HG03442 (cell line): ENCODE measurements at regions not wholly inside any gene's neighbourhood (a gene's known extent, or its start where the extent isn't known, plus 50 kb on each side); places are given as distances from the start of the nearest gene placed in this dataset.
"Not testable (repeated sequence)": the region's sequence is repeated elsewhere in the genome, so short reads cannot be mapped to it uniquely, and the experiment has no call there.

Experiments
- ATAC-seq: cut with Tn5 transposase; IDR thresholded peaks from one replicate; pipeline ENCODE4 v1.9.1; 2021; ENCODE audit warnings: mild to moderate bottlenecking, moderate library complexity; ENCODE audit not compliant: unreplicated experiment

GRCh38 chr3:5583920-5584319 is 396.4 kb downstream of the EDEM1 start:
- ATAC-seq: no peak

GRCh38 chr3:5585085-5585484 is 397.6 kb downstream of the EDEM1 start:
- no peak for ATAC-seq

- no peak for ATAC-seq
These were observed 419.5 kb downstream of the EDEM1 start for GRCh38 chr3:5606884-5607472.

- ATAC-seq: no peak
These were observed 420.1 kb downstream of the EDEM1 start for GRCh38 chr3:5607581-5607980.

GRCh38 chr3:5608971-5609370 is 421.5 kb downstream of the EDEM1 start:
- not testable (repeated sequence) for ATAC-seq

GRCh38 chr3:5613599-5613998 is 426.1 kb downstream of the EDEM1 start:
- ATAC-seq: no peak

GRCh38 chr3:5616873-5617272 is 429.4 kb downstream of the EDEM1 start:
- no peak for ATAC-seq

- no peak for ATAC-seq
These were observed 430.7 kb downstream of the EDEM1 start for GRCh38 chr3:5618170-5618569.

- ATAC-seq: no peak
These were observed 442.9 kb downstream of the EDEM1 start for GRCh38 chr3:5630406-5630805.

- no peak for ATAC-seq
These were observed 446.5 kb downstream of the EDEM1 start for GRCh38 chr3:5633960-5634359.

- ATAC-seq: no peak
These were observed 446.9 kb downstream of the EDEM1 start for GRCh38 chr3:5634411-5634810.

- no peak for ATAC-seq
These were observed 448.2 kb downstream of the EDEM1 start for GRCh38 chr3:5635746-5636145.

GRCh38 chr3:5638550-5638949 is 451.0 kb downstream of the EDEM1 start:
- no peak for ATAC-seq

- no peak for ATAC-seq
These were observed 457.5 kb downstream of the EDEM1 start for GRCh38 chr3:5644773-5645670.

- no peak for ATAC-seq
These were observed 458.3 kb downstream of the EDEM1 start for GRCh38 chr3:5645692-5646410.

- no peak for ATAC-seq
These were observed 462.8 kb downstream of the EDEM1 start for GRCh38 chr3:5650303-5650702.

- no peak for ATAC-seq
These were observed 463.8 kb downstream of the EDEM1 start for GRCh38 chr3:5651351-5651750.

- ATAC-seq: no peak
These were observed 466.1 kb downstream of the EDEM1 start for GRCh38 chr3:5653426-5654143.

- ATAC-seq: no peak
These were observed 469.6 kb downstream of the EDEM1 start for GRCh38 chr3:5657106-5657505.

- no peak for ATAC-seq
These were observed 476.1 kb downstream of the EDEM1 start for GRCh38 chr3:5663601-5664000.

- ATAC-seq: no peak
These were observed 478.9 kb downstream of the EDEM1 start for GRCh38 chr3:5666455-5666854.
